ENCODE measurements at regions not wholly inside any gene's neighbourhood (a gene's known extent, or its start where the extent isn't known, plus 50 kb on each side); places are given as distances from the start of the nearest gene placed in this dataset.

- TF ChIP-seq EZH2 (IDR thresholded peaks at IDR 0.05; ENCODE audit: low read length, missing control alignments): no peak
- no peak for TF ChIP-seq CTCF (conservative IDR thresholded peaks at IDR 0.05 in 1 of 2, IDR thresholded peaks at IDR 0.05 in 1 of 2; ENCODE audit: low read depth in 1 of 2, low read length in 2 of 2)
These were observed 68.6 kb downstream of the NRN1 start for GRCh38 chr6:5937936-5938706.

Measured in fibroblast of lung (primary cell).